Neuronal stem cell (in vitro differentiated cells): ENCODE measurements at regions not wholly inside any gene's neighbourhood (a gene's known extent, or its start where the extent isn't known, plus 50 kb on each side); places are given as distances from the start of the nearest gene placed in this dataset.
"Not testable (repeated sequence)": the region's sequence is repeated elsewhere in the genome, so short reads cannot be mapped to it uniquely, and the experiment has no call there.

ENCODE experiments used
- DNase-seq: peaks from one replicate; pipeline ENCODE4 v3.0.0-alpha.2; 2013; ENCODE audit warnings: low spot score
- H2AFZ ChIP-seq: one replicate; pipeline ENCODE4 v1.6.1; 2013; ENCODE audit warnings: mild to moderate bottlenecking, low read length, inconsistent platforms
- H2AK5ac ChIP-seq: 2 replicates; pipeline ENCODE4 v1.6.1; 2013; ENCODE audit warnings: low read depth, mild to moderate bottlenecking, inconsistent platforms, low read length, moderate library complexity, mixed read lengths
- H2BK120ac ChIP-seq: 2 replicates; pipeline ENCODE4 v1.6.1; 2013; ENCODE audit warnings: low read depth, mild to moderate bottlenecking, inconsistent platforms, low read length, moderate library complexity, mixed read lengths
- H2BK12ac ChIP-seq: one replicate; pipeline ENCODE4 v1.6.1; 2013; ENCODE audit warnings: low read length, inconsistent platforms
- H2BK15ac ChIP-seq: 2 replicates; pipeline ENCODE4 v1.6.1; 2013; ENCODE audit warnings: mild to moderate bottlenecking, low read length, inconsistent platforms, mixed read lengths
- H2BK5ac ChIP-seq: one replicate; pipeline ENCODE4 v1.6.1; 2013; ENCODE audit warnings: inconsistent platforms, mild to moderate bottlenecking, low read length, moderate library complexity
- H3K14ac ChIP-seq: one replicate; pipeline ENCODE4 v1.6.1; 2013; ENCODE audit warnings: low read length, inconsistent platforms
- H3K18ac ChIP-seq: 2 replicates; pipeline ENCODE4 v1.6.1; 2013; ENCODE audit warnings: low read length, inconsistent platforms
- H3K23ac ChIP-seq: 2 replicates; pipeline ENCODE4 v1.6.1; 2013; ENCODE audit warnings: low read depth, mild to moderate bottlenecking, mixed read lengths, low read length, inconsistent platforms; ENCODE audit not compliant: poor library complexity
- H3K27ac ChIP-seq: replicated peaks from 3 replicates; pipeline ENCODE4 v1.5.1; 2013; ENCODE audit warnings: low read length, inconsistent platforms
- H3K27me3 ChIP-seq, 3 experiments: 2 replicates each; pipeline ENCODE4 v1.6.1; 2013; ENCODE audit warnings: low read length in 3 of 3, mild to moderate bottlenecking in 2 of 3, inconsistent platforms in 1 of 3, low read depth in 1 of 3, mixed read lengths in 1 of 3, moderate library complexity in 1 of 3; ENCODE audit not compliant: control insufficient read depth in 3 of 3, insufficient read depth in 3 of 3
- H3K36me3 ChIP-seq, 2 donors: replicated peaks in 1 of 2; 2 replicates each; pipeline ENCODE4 v1.6.1; 2013; ENCODE audit warnings: low read length in 2 of 2; ENCODE audit not compliant: control insufficient read depth in 2 of 2, insufficient read depth in 2 of 2
- H3K4ac ChIP-seq: 2 replicates; pipeline ENCODE4 v1.6.1; 2013; ENCODE audit warnings: inconsistent platforms, mild to moderate bottlenecking, low read length, moderate library complexity
- H3K4me1 ChIP-seq, 2 donors: 1 replicate in 1 of 2; 2 replicates in 1 of 2; pipeline ENCODE4 v1.6.1; 2013; ENCODE audit warnings: low read length in 2 of 2, low read depth in 1 of 2; ENCODE audit not compliant: control insufficient read depth in 2 of 2, insufficient read depth in 1 of 2
- H3K4me2 ChIP-seq: one replicate; pipeline ENCODE4 v1.6.1; 2013; ENCODE audit warnings: mild to moderate bottlenecking, low read length, inconsistent platforms; ENCODE audit not compliant: insufficient read depth, poor library complexity, severe bottlenecking
- H3K4me3 ChIP-seq, 2 donors: 2 replicates each; pipeline ENCODE4 v1.5.1; 2013; ENCODE audit warnings: low read length in 2 of 2, mild to moderate bottlenecking in 2 of 2, inconsistent platforms in 1 of 2, moderate library complexity in 1 of 2
- H3K79me1 ChIP-seq: one replicate; pipeline ENCODE4 v1.6.1; 2013; ENCODE audit warnings: low read depth, mild to moderate bottlenecking, inconsistent platforms, low read length, moderate library complexity
- H3K9ac ChIP-seq: one replicate; pipeline ENCODE4 v1.6.1; 2013; ENCODE audit warnings: mild to moderate bottlenecking, low read depth, low read length, inconsistent platforms; ENCODE audit not compliant: poor library complexity
- H3K9me3 ChIP-seq, 2 donors: replicated peaks in 1 of 2; 2 replicates each; pipeline versions ENCODE3 to v1.6.1; 2013; ENCODE audit warnings: low read length in 2 of 2, mild to moderate bottlenecking in 2 of 2, inconsistent platforms in 1 of 2, low read depth in 1 of 2, mixed read lengths in 1 of 2, moderate library complexity in 1 of 2; ENCODE audit not compliant: control insufficient read depth in 2 of 2, insufficient read depth in 1 of 2
- H4K8ac ChIP-seq: one replicate; pipeline ENCODE4 v1.6.1; 2013; ENCODE audit warnings: low read depth, mild to moderate bottlenecking, inconsistent platforms, low read length, moderate library complexity
- H4K91ac ChIP-seq: one replicate; pipeline ENCODE4 v1.6.1; 2013; ENCODE audit warnings: low read length, low read depth, mild to moderate bottlenecking, inconsistent platforms; ENCODE audit not compliant: poor library complexity
- WGBS, 2 donors: extraction: QIAGEN DNeasy Blood & Tissue Kit; methylation state at CpG; one replicate each; pipeline ENCODE4 v1.1.7; 2013; ENCODE audit warnings: missing lambda C conversion rate in 2 of 2, mixed read lengths in 1 of 2; ENCODE audit not compliant: insufficient read length in 2 of 2, insufficient replicate concordance in 1 of 2; ENCODE audit errors: extremely low coverage in 2 of 2; 5-methylcytosine and 5-hydroxymethylcytosine counted together

GRCh38 chr4:84312426-84313012, 186.6 kb downstream of the NKX6-1 start:
- Histone ChIP-seq H2BK15ac (no peak overlapping the region), H3K79me1 (no peaks in the 10 kb centered on the region), H4K8ac (no peak overlapping the region), H3K4me3 (no peak overlapping the region), H2BK120ac (no peak overlapping the region), H3K18ac (no peak overlapping the region), H3K4me1 (no peaks in the 10 kb centered on the region), H3K27ac (no peak overlapping the region), H2BK5ac (no peak overlapping the region), H3K23ac (no peak overlapping the region), H3K9me3 (peaks cover 0 to 2% of the 10 kb centered on the region in 2 donors), H4K91ac (no peak overlapping the region), H3K4ac (no peak overlapping the region), H3K9ac (no peak overlapping the region), H3K4me2 (no peak overlapping the region), H3K14ac (no peak overlapping the region), H2AFZ (no peak overlapping the region), H3K27me3 (no peaks in the 10 kb centered on the region), H2BK12ac (no peak overlapping the region), H3K36me3 (no peaks in the 10 kb centered on the region), H2AK5ac (no peak overlapping the region)
- no CpG with 5 or more reads among the region's 6 CpGs for WGBS, 2 donors
- DNase-seq = no peak

GRCh38 chr4:84309191-84309590, 189.9 kb downstream of the NKX6-1 start:
- no CpG with 5 or more reads among the region's 3 CpGs for WGBS, 2 donors
- no peak overlapping the region for H2BK12ac ChIP-seq
- no peak overlapping the region for H3K9ac ChIP-seq
- H3K18ac ChIP-seq = no peak overlapping the region
- H3K27me3 ChIP-seq = no peaks in the 10 kb centered on the region
- H4K8ac ChIP-seq = no peak overlapping the region
- H3K23ac ChIP-seq = no peak overlapping the region
- no peaks in the 10 kb centered on the region for H3K79me1 ChIP-seq
- DNase-seq = no peak
- H3K14ac ChIP-seq = no peak overlapping the region
- no peak overlapping the region for H2BK5ac ChIP-seq
- H3K9me3 ChIP-seq = no peaks in the 10 kb centered on the region
- H3K4me1 ChIP-seq = no peaks in the 10 kb centered on the region
- no peaks in the 10 kb centered on the region for H3K36me3 ChIP-seq
- H4K91ac ChIP-seq = no peak overlapping the region
- no peak overlapping the region for H2BK15ac ChIP-seq
- H2BK120ac ChIP-seq = no peak overlapping the region
- H3K4me3 ChIP-seq = no peak overlapping the region
- no peak overlapping the region for H2AK5ac ChIP-seq
- no peak overlapping the region for H3K27ac ChIP-seq
- H3K4me2 ChIP-seq = no peak overlapping the region
- H3K4ac ChIP-seq = no peak overlapping the region
- H2AFZ ChIP-seq = no peak overlapping the region

GRCh38 chr4:84298719-84299254, 200.3 kb downstream of the NKX6-1 start:
- H4K91ac ChIP-seq, H3K4ac ChIP-seq, H3K4me2 ChIP-seq, H2BK120ac ChIP-seq, H3K4me3 ChIP-seq, H2AK5ac ChIP-seq, H2BK15ac ChIP-seq, H3K4me1 ChIP-seq, H4K8ac ChIP-seq, H3K23ac ChIP-seq, H3K9ac ChIP-seq, H3K9me3 ChIP-seq, H3K18ac ChIP-seq, H3K79me1 ChIP-seq, H2BK12ac ChIP-seq, H2BK5ac ChIP-seq, H3K14ac ChIP-seq, DNase-seq, H3K36me3 ChIP-seq, H3K27me3 ChIP-seq, H3K27ac ChIP-seq: not testable (repeated sequence)
- no CpG with 5 or more reads among the region's 27 CpGs for WGBS, 2 donors
- peak overlapping the region; percentile 79 for H2AFZ ChIP-seq

GRCh38 chr4:84298023-84298718, 200.9 kb downstream of the NKX6-1 start:
- H2BK15ac ChIP-seq = no peak overlapping the region
- H3K23ac ChIP-seq = no peak overlapping the region
- H3K27ac ChIP-seq = no peak overlapping the region
- WGBS, 2 donors = no CpG with 5 or more reads among the region's 2 CpGs
- no peaks in the 10 kb centered on the region for H3K27me3 ChIP-seq
- H3K18ac ChIP-seq = no peak overlapping the region
- peak overlapping the region; percentile 79 for H2AFZ ChIP-seq
- no peak overlapping the region for H2BK12ac ChIP-seq
- H2BK120ac ChIP-seq = no peak overlapping the region
- no peak overlapping the region for H3K4ac ChIP-seq
- H3K4me3 ChIP-seq = no peak overlapping the region
- H4K91ac ChIP-seq = no peak overlapping the region
- H2BK5ac ChIP-seq = no peak overlapping the region
- H3K9ac ChIP-seq = no peak overlapping the region
- H4K8ac ChIP-seq = no peak overlapping the region
- no peaks in the 10 kb centered on the region for H3K9me3 ChIP-seq
- H3K79me1 ChIP-seq = no peaks in the 10 kb centered on the region
- no peaks in the 10 kb centered on the region for H3K4me1 ChIP-seq
- H2AK5ac ChIP-seq = no peak overlapping the region
- H3K4me2 ChIP-seq = no peak overlapping the region
- DNase-seq = no peak
- no peak overlapping the region for H3K14ac ChIP-seq
- no peaks in the 10 kb centered on the region for H3K36me3 ChIP-seq
